Lower leg skin (tissue), 3 donors: ENCODE measurements at regions not wholly inside any gene's neighbourhood (a gene's known extent, or its start where the extent isn't known, plus 50 kb on each side); places are given as distances from the start of the nearest gene placed in this dataset.

Source experiments
- POLR2A ChIP-seq, 2 donors: fragments of 450-650 bp; IDR thresholded peaks; one replicate each; pipeline ENCODE4 v1.6.1; 2016 to 2017; ENCODE audit warnings: antibody characterized with exemption in 2 of 2, mild to moderate bottlenecking in 1 of 2, moderate library complexity in 1 of 2
- TF ChIP-seq, protein P1 (sequence below), 3 donors: fragments of 450-650 bp; IDR thresholded peaks; one replicate each; pipeline ENCODE4 v1.5.1; 2016; ENCODE audit warnings: antibody characterized with exemption in 3 of 3, mild to moderate bottlenecking in 3 of 3, moderate library complexity in 2 of 3

DNA sequence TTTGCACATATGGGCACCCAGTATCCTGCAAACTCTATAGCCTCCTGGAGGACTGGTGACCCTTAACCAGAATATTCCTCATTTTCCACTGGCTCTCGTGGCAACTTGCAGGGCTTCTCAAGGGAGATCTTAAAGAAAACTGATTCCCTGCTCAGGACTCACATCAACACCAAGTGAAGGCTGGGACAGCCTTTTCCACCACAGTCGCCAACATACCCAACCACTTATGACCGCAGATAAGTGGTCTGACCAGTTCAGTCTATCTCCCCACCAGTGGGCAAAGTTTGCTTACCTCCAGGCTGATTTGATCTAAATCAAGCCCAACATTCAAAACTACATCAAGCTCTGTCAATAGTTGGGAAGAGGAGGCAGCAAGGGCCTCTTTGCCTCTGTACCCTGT, 289.3 kb upstream of the GATB start:
- TF ChIP-seq, protein P1, sequence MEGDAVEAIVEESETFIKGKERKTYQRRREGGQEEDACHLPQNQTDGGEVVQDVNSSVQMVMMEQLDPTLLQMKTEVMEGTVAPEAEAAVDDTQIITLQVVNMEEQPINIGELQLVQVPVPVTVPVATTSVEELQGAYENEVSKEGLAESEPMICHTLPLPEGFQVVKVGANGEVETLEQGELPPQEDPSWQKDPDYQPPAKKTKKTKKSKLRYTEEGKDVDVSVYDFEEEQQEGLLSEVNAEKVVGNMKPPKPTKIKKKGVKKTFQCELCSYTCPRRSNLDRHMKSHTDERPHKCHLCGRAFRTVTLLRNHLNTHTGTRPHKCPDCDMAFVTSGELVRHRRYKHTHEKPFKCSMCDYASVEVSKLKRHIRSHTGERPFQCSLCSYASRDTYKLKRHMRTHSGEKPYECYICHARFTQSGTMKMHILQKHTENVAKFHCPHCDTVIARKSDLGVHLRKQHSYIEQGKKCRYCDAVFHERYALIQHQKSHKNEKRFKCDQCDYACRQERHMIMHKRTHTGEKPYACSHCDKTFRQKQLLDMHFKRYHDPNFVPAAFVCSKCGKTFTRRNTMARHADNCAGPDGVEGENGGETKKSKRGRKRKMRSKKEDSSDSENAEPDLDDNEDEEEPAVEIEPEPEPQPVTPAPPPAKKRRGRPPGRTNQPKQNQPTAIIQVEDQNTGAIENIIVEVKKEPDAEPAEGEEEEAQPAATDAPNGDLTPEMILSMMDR (IDR thresholded peaks at IDR 0.05): no peak
- TF ChIP-seq POLR2A (IDR thresholded peaks at IDR 0.05): no peak
